Esophagus squamous epithelium (tissue), 5 donors: ENCODE measurements at regions not wholly inside any gene's neighbourhood (a gene's known extent, or its start where the extent isn't known, plus 50 kb on each side); places are given as distances from the start of the nearest gene placed in this dataset.

Experiments used
- DNase-seq: peaks from one replicate; lab custom pipeline; 2025; lab: John Stamatoyannopoulos, UW
- H3K27ac ChIP-seq, 4 donors: fragments of 200-600 bp; sonication (generic); one replicate each; pipeline ENCODE4 v1.5.1; 2016 to 2019; ENCODE audit warnings: mild to moderate bottlenecking in 1 of 4
- H3K27me3 ChIP-seq, 4 donors: fragments of 200-600 bp; sonication (generic); 1 replicate in 3 of 4; 2 replicates in 1 of 4; pipeline versions ENCODE4 v1.5.1 to v1.6.0; 2017 to 2021; ENCODE audit warnings: antibody characterized with exemption in 1 of 4
- H3K36me3 ChIP-seq, 3 donors: fragments of 200-600 bp; sonication (generic); one replicate each; pipeline ENCODE4 v1.5.1; 2016 to 2019
- H3K4me1 ChIP-seq, 3 donors: fragments of 200-600 bp; sonication (generic); one replicate each; pipeline ENCODE4 v1.5.1; 2017 to 2019
- H3K4me3 ChIP-seq, 4 donors: fragments of 200-600 bp; sonication (generic); 1 replicate in 3 of 4; 2 replicates in 1 of 4; pipeline ENCODE4 v1.5.1; 2016 to 2019; ENCODE audit warnings: mild to moderate bottlenecking in 2 of 4, moderate library complexity in 1 of 4
- H3K9me3 ChIP-seq, 3 donors: fragments of 200-600 bp; sonication (generic); one replicate each; pipeline ENCODE4 v1.5.1; 2016 to 2019
- CTCF ChIP-seq, 6 experiments: fragments of 450-650 bp in 4 of 6; fragments of 200-600 bp in 2 of 6; sonication (generic) in 2 of 6; IDR thresholded peaks; one replicate each; pipeline ENCODE4 v1.5.1; 2016 to 2019; ENCODE audit warnings: antibody characterized with exemption in 6 of 6, mild to moderate bottlenecking in 4 of 6, moderate library complexity in 4 of 6
- POLR2A ChIP-seq, 4 donors: fragments of 450-650 bp; IDR thresholded peaks; one replicate each; pipeline ENCODE4 v1.6.1; 2017; ENCODE audit warnings: antibody characterized with exemption in 4 of 4, mild to moderate bottlenecking in 4 of 4, moderate library complexity in 3 of 4
- WGBS, 2 donors: methylation state at CpG; one replicate each; pipeline ENCODE4 v1.1.5; 2018; 5-methylcytosine and 5-hydroxymethylcytosine counted together
- intact Hi-C: fragments of 100-400 bp; cut with DNase I; formaldehyde crosslinking; loops from one replicate; pipeline ENCODE4 v1.15.0; 2022
- donor health status: DM: yes; HTN: yes; CAD: no.

- no peak for TF ChIP-seq POLR2A (IDR thresholded peaks at IDR 0.05)
- no peak for TF ChIP-seq CTCF (IDR thresholded peaks at IDR 0.05)
- no peaks in the 10 kb centered on the region for H3K27me3 ChIP-seq
- no peaks in the 10 kb centered on the region for H3K4me1 ChIP-seq
- H3K4me3 ChIP-seq = no peak overlapping the region
- intact Hi-C loops = no loop called here
- no peak for DNase-seq
- WGBS, 2 donors = 74 to 78% methylated on average over 5 of the region's 5 CpGs
- H3K36me3 ChIP-seq = no peaks in the 10 kb centered on the region
- H3K27ac ChIP-seq = no peak overlapping the region
- H3K9me3 ChIP-seq = no peaks in the 10 kb centered on the region
These were observed 136.7 kb downstream of the SPATA19 start for GRCh38 chr11:133708547-133709051.

GRCh38 chr11:133706925-133707794 is 138.2 kb downstream of the SPATA19 start:
- intact Hi-C loops = no loop called here
- no peak for DNase-seq
- no peaks in the 10 kb centered on the region for H3K9me3 ChIP-seq
- H3K4me3 ChIP-seq = no peak overlapping the region
- no peak for TF ChIP-seq CTCF (IDR thresholded peaks at IDR 0.05)
- TF ChIP-seq POLR2A (IDR thresholded peaks at IDR 0.05) = no peak
- H3K27me3 ChIP-seq = no peaks in the 10 kb centered on the region
- H3K4me1 ChIP-seq = no peaks in the 10 kb centered on the region
- no peak overlapping the region for H3K27ac ChIP-seq
- H3K36me3 ChIP-seq = no peaks in the 10 kb centered on the region

GRCh38 chr11:133705873-133706272 is 139.4 kb downstream of the SPATA19 start:
- DNase-seq = no peak
- Histone ChIP-seq H3K4me1 (no peaks in the 10 kb centered on the region), H3K36me3 (no peaks in the 10 kb centered on the region), H3K9me3 (no peaks in the 10 kb centered on the region), H3K27ac (no peak overlapping the region), H3K4me3 (no peak overlapping the region), H3K27me3 (no peaks in the 10 kb centered on the region)
- intact Hi-C loops = no loop called here
- 82 to 92% methylated on average over 3 of the region's 3 CpGs for WGBS, 2 donors
- no peak for TF ChIP-seq CTCF (IDR thresholded peaks at IDR 0.05)
- no peak for TF ChIP-seq POLR2A (IDR thresholded peaks at IDR 0.05)

GRCh38 chr11:133705074-133705648 is 140.2 kb downstream of the SPATA19 start:
- Histone ChIP-seq H3K36me3 (no peaks in the 10 kb centered on the region), H3K27ac (no peak overlapping the region), H3K9me3 (no peaks in the 10 kb centered on the region), H3K4me1 (no peaks in the 10 kb centered on the region), H3K27me3 (no peaks in the 10 kb centered on the region), H3K4me3 (no peak overlapping the region)
- DNase-seq = no peak
- WGBS, 2 donors = 54 to 67% methylated on average over 8 of the region's 8 CpGs
- TF ChIP-seq POLR2A (IDR thresholded peaks at IDR 0.05) = no peak
- no peak for TF ChIP-seq CTCF (IDR thresholded peaks at IDR 0.05)
- intact Hi-C loops = no loop called here

- no peak for TF ChIP-seq CTCF (IDR thresholded peaks at IDR 0.05)
- no peak for TF ChIP-seq POLR2A (IDR thresholded peaks at IDR 0.05)
- H3K4me3 ChIP-seq = no peak overlapping the region
- H3K4me1 ChIP-seq = no peaks in the 10 kb centered on the region
- no peak for DNase-seq
- no peaks in the 10 kb centered on the region for H3K27me3 ChIP-seq
- H3K36me3 ChIP-seq = no peaks in the 10 kb centered on the region
- H3K9me3 ChIP-seq = no peaks in the 10 kb centered on the region
- intact Hi-C loops = no loop called here
- H3K27ac ChIP-seq = no peak overlapping the region
- 80 to 81% methylated on average over 5 of the region's 5 CpGs for WGBS, 2 donors
These were observed 146.2 kb downstream of the SPATA19 start for GRCh38 chr11:133699071-133699470.
